ENCODE measurements at regions not wholly inside any gene's neighbourhood (a gene's known extent, or its start where the extent isn't known, plus 50 kb on each side); places are given as distances from the start of the nearest gene placed in this dataset.

DNA sequence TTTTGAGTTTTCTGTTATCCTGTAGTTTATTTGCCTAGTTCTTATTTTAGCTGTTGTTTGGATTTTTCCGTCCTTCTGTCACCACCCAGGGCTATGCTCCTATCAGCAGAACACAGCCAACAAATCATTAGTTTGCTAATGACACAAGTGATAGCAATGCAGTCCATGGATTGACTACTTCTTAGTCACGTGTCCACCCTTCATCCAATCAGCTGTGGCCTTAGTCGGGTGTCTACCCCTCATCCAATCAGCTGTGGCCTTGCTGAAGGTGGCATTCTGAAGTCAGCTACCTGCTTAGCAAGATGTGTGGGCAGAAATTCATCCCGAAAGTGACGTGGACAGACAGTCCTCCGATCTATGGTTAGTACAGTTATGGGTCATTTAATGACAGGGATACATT is 182.3 kb downstream of the GALC start:
- TF ChIP-seq, protein P1, sequence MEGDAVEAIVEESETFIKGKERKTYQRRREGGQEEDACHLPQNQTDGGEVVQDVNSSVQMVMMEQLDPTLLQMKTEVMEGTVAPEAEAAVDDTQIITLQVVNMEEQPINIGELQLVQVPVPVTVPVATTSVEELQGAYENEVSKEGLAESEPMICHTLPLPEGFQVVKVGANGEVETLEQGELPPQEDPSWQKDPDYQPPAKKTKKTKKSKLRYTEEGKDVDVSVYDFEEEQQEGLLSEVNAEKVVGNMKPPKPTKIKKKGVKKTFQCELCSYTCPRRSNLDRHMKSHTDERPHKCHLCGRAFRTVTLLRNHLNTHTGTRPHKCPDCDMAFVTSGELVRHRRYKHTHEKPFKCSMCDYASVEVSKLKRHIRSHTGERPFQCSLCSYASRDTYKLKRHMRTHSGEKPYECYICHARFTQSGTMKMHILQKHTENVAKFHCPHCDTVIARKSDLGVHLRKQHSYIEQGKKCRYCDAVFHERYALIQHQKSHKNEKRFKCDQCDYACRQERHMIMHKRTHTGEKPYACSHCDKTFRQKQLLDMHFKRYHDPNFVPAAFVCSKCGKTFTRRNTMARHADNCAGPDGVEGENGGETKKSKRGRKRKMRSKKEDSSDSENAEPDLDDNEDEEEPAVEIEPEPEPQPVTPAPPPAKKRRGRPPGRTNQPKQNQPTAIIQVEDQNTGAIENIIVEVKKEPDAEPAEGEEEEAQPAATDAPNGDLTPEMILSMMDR (conservative IDR thresholded peaks at IDR 0.05) = no peak
- TF ChIP-seq ZFX (IDR thresholded peaks at IDR 0.05) = no peak

Data from C4-2B (cell line).